ENCODE measurements at regions not wholly inside any gene's neighbourhood (a gene's known extent, or its start where the extent isn't known, plus 50 kb on each side); places are given as distances from the start of the nearest gene placed in this dataset.

- no peaks in the 10 kb centered on the region for H3K4me1 ChIP-seq
- no peak for DNase-seq
- TF ChIP-seq CTCF (IDR thresholded peaks at IDR 0.05 in 8 of 11, conservative IDR thresholded peaks at IDR 0.05 in 3 of 11) (no peak), POLR2AphosphoS5 (IDR thresholded peaks at IDR 0.05) (no peak), POLR2A (IDR thresholded peaks at IDR 0.05) (no peak)
- no peaks in the 10 kb centered on the region for H3K36me3 ChIP-seq
- H3K4me3 ChIP-seq: no peak overlapping the region
- H3K27me3 ChIP-seq (replicated peaks in 1 of 7): no peaks in the 10 kb centered on the region
- H3K27ac ChIP-seq: no peak overlapping the region
- intact Hi-C loops (cut with DNase I; ENCODE audit: low total_unique reads): no loop called here
- 42 to 53% (median 48%) methylated on average over 4 of the region's 4 CpGs for WGBS, 5 donors
- peaks cover 0 to 5% (median 0%) of the 10 kb centered on the region in 8 donors for H3K9me3 ChIP-seq
Measured at GRCh38 chr7:125119559-125120115, 190.0 kb upstream of the POT1 start.

- Histone ChIP-seq H3K27ac (no peak overlapping the region), H3K4me3 (no peak overlapping the region), H3K9me3 (peaks cover 0 to 5% (median 0%) of the 10 kb centered on the region in 8 donors), H3K36me3 (no peaks in the 10 kb centered on the region), H3K27me3 (replicated peaks in 1 of 7) (no peaks in the 10 kb centered on the region), H3K4me1 (no peaks in the 10 kb centered on the region)
- TF ChIP-seq POLR2AphosphoS5 (IDR thresholded peaks at IDR 0.05) (no peak), CTCF (IDR thresholded peaks at IDR 0.05 in 8 of 11, conservative IDR thresholded peaks at IDR 0.05 in 3 of 11) (no peak), POLR2A (IDR thresholded peaks at IDR 0.05) (no peak)
- 59 to 83% (median 62%) methylated on average over 1 of the region's 1 CpG for WGBS, 5 donors
- no peak for DNase-seq
- intact Hi-C loops (cut with DNase I; ENCODE audit: low total_unique reads): no loop called here
Measured at GRCh38 chr7:125118444-125118843, 188.8 kb upstream of the POT1 start.

- H3K4me3 ChIP-seq: no peak overlapping the region
- H3K4me1 ChIP-seq: no peaks in the 10 kb centered on the region
- intact Hi-C loops (cut with DNase I; ENCODE audit: low total_unique reads): no loop called here
- no peak overlapping the region for H3K27ac ChIP-seq
- no peaks in the 10 kb centered on the region for H3K36me3 ChIP-seq
- 80 to 93% (median 83%) methylated on average over 2 of the region's 2 CpGs for WGBS, 5 donors
- H3K27me3 ChIP-seq (replicated peaks in 1 of 7): no peaks in the 10 kb centered on the region
- DNase-seq: no peak
- peaks cover 0 to 20% (median 18%) of the 10 kb centered on the region in 8 donors for H3K9me3 ChIP-seq
- TF ChIP-seq POLR2A (IDR thresholded peaks at IDR 0.05) (no peak), CTCF (IDR thresholded peaks at IDR 0.05 in 8 of 11, conservative IDR thresholded peaks at IDR 0.05 in 3 of 11) (no peak), POLR2AphosphoS5 (IDR thresholded peaks at IDR 0.05) (no peak)
Measured at GRCh38 chr7:125112850-125113249, 183.2 kb upstream of the POT1 start.

- intact Hi-C loops (cut with DNase I; ENCODE audit: low total_unique reads): no loop called here
- H3K36me3 ChIP-seq: no peaks in the 10 kb centered on the region
- no peak overlapping the region for H3K4me3 ChIP-seq
- DNase-seq: no peak
- H3K27me3 ChIP-seq (replicated peaks in 1 of 7): no peaks in the 10 kb centered on the region
- H3K27ac ChIP-seq: no peak overlapping the region
- 27 to 79% (median 59%) methylated on average over 2 of the region's 2 CpGs for WGBS, 5 donors
- no peaks in the 10 kb centered on the region for H3K4me1 ChIP-seq
- TF ChIP-seq CTCF (IDR thresholded peaks at IDR 0.05 in 8 of 11, conservative IDR thresholded peaks at IDR 0.05 in 3 of 11) (no peak), POLR2AphosphoS5 (IDR thresholded peaks at IDR 0.05) (no peak), POLR2A (IDR thresholded peaks at IDR 0.05) (no peak)
- no peaks in the 10 kb centered on the region for H3K9me3 ChIP-seq
Measured at GRCh38 chr7:125099519-125099918, 169.9 kb upstream of the POT1 start.

All from spleen (tissue), 11 donors.